ENCODE measurements at regions not wholly inside any gene's neighbourhood (a gene's known extent, or its start where the extent isn't known, plus 50 kb on each side); places are given as distances from the start of the nearest gene placed in this dataset.

DNA sequence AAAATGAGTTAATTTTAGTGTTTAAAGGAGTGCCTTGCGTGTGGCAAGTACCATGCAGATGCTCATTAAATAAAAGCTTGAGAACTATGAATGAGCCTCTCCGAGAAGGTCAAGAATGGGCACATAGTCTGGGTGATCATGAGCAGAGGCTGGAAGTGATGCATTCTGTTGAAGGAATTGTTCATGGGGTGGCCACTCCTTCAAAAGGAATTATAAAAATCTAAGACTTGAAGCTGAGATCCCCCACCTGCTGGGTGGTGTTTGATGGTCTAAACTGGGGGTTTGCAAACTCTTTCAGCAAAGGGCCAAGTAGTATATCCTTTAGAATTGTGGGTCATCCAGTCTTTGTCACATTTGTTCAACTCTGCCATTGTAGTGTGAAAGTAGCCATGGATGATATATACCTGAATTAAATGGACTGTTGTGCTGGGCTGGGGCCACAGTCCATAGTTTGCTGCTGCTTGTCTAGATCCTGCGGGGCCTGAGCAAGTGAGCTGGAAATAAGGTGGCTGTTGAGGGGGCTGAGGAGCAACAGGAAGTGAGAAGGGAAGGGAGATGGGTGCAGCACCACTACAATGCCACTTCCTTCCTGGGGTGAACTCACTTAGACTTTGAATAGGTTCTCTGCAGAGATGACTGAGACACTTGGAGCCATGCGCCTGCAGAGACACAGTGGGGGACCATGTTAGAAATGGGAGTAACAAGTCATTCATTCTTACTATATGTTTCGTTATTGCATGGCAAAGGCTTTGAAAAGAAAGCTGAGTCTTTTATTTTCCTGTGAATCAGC lies 179.0 kb downstream of the SNX19 start:
- Histone ChIP-seq H3K4me3 (no peak overlapping the region), H3K27me3 (no peaks in the 10 kb centered on the region), H3K9me3 (peaks cover 0 to 28% (median 0%) of the 10 kb centered on the region in 3 donors), H3K4me1 (no peaks in the 10 kb centered on the region), H3K36me3 (no peaks in the 10 kb centered on the region), H3K27ac (no peak overlapping the region)
- WGBS, 2 donors (ENCODE audit: low coverage in 1 of 2), result 73 to 84% methylated on average over 4 of the region's 5 CpGs
- ATAC-seq, result no peak
- no peak for TF ChIP-seq EP300 (IDR thresholded peaks at IDR 0.05)
- TF ChIP-seq, protein P1, sequence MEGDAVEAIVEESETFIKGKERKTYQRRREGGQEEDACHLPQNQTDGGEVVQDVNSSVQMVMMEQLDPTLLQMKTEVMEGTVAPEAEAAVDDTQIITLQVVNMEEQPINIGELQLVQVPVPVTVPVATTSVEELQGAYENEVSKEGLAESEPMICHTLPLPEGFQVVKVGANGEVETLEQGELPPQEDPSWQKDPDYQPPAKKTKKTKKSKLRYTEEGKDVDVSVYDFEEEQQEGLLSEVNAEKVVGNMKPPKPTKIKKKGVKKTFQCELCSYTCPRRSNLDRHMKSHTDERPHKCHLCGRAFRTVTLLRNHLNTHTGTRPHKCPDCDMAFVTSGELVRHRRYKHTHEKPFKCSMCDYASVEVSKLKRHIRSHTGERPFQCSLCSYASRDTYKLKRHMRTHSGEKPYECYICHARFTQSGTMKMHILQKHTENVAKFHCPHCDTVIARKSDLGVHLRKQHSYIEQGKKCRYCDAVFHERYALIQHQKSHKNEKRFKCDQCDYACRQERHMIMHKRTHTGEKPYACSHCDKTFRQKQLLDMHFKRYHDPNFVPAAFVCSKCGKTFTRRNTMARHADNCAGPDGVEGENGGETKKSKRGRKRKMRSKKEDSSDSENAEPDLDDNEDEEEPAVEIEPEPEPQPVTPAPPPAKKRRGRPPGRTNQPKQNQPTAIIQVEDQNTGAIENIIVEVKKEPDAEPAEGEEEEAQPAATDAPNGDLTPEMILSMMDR (IDR thresholded peaks at IDR 0.05), result no peak

DNA sequence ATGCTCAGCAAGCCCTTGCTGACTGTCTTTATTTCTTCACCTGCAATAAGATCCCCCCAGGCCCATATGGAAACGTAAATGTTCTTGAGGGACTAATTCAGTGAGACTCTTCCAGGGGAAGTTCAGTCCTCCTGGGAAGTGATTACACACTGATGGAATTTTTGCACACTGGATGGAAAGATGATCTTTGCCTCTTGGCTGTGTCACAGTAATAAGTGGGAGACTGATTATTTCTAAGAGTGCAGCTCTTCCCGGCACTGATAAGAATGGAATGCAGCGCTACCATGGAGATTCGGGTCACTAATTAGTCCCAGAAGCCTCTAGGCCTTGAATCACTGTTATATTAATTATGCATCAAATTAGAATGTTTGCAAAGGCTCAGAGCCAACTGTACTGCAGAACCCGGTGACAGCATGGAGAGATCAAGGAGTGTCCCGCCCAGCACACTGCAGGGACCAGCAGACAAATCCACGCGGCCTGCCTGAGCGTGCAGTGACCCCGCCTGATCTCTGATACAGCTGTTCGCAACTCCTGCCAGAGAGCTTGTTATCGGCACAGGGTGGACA lies 178.3 kb downstream of the SNX19 start:
- no peak for TF ChIP-seq POLR2AphosphoS5 (IDR thresholded peaks at IDR 0.05)
- no peak for TF ChIP-seq POLR2A (IDR thresholded peaks at IDR 0.05)
- TF ChIP-seq, protein P1 (IDR thresholded peaks at IDR 0.05), result no peak
- no peak for TF ChIP-seq EP300 (IDR thresholded peaks at IDR 0.05)
- Histone ChIP-seq H3K4me3 (no peak overlapping the region), H3K4me1 (no peaks in the 10 kb centered on the region), H3K9me3 (peaks cover 0 to 28% (median 0%) of the 10 kb centered on the region in 3 donors), H3K36me3 (no peaks in the 10 kb centered on the region), H3K27me3 (no peaks in the 10 kb centered on the region), H3K27ac (peak overlapping the region in 2 of 4 donors; percentile 6 to 9)
- ATAC-seq, result peak; percentile 55
- WGBS, 2 donors (ENCODE audit: low coverage in 1 of 2), result 15 to 27% methylated on average over 8 to 10 of the region's 12 CpGs

GRCh38 chr11:130738611-130739010 lies 177.7 kb downstream of the SNX19 start:
- Histone ChIP-seq H3K27me3 (no peaks in the 10 kb centered on the region), H3K4me3 (no peak overlapping the region), H3K9me3 (peaks cover 0 to 28% (median 0%) of the 10 kb centered on the region in 3 donors), H3K36me3 (no peaks in the 10 kb centered on the region), H3K4me1 (no peaks in the 10 kb centered on the region), H3K27ac (peak overlapping the region in 1 of 4 donors; percentile 6)
- no peak for ATAC-seq
- 71 to 75% methylated on average over 3 of the region's 3 CpGs for WGBS, 2 donors (ENCODE audit: low coverage in 1 of 2)
- TF ChIP-seq, protein P1 (IDR thresholded peaks at IDR 0.05), result no peak
- TF ChIP-seq EP300 (IDR thresholded peaks at IDR 0.05), result no peak
- TF ChIP-seq POLR2A (IDR thresholded peaks at IDR 0.05), result no peak
- TF ChIP-seq POLR2AphosphoS5 (IDR thresholded peaks at IDR 0.05), result no peak

- 91 to 96% methylated on average over 4 of the region's 4 CpGs for WGBS, 2 donors (ENCODE audit: low coverage in 1 of 2)
- Histone ChIP-seq H3K4me3 (no peak overlapping the region), H3K4me1 (no peaks in the 10 kb centered on the region), H3K9me3 (peaks cover 0 to 17% (median 0%) of the 10 kb centered on the region in 3 donors), H3K27ac (no peak overlapping the region), H3K36me3 (no peaks in the 10 kb centered on the region), H3K27me3 (no peaks in the 10 kb centered on the region)
- no peak for ATAC-seq
- TF ChIP-seq POLR2AphosphoS5 (IDR thresholded peaks at IDR 0.05) (no peak), POLR2A (IDR thresholded peaks at IDR 0.05) (no peak), EP300 (IDR thresholded peaks at IDR 0.05) (no peak)
- TF ChIP-seq, protein P1 (IDR thresholded peaks at IDR 0.05), result no peak
Measured at GRCh38 chr11:130740819-130741218, 175.5 kb downstream of the SNX19 start.

DNA sequence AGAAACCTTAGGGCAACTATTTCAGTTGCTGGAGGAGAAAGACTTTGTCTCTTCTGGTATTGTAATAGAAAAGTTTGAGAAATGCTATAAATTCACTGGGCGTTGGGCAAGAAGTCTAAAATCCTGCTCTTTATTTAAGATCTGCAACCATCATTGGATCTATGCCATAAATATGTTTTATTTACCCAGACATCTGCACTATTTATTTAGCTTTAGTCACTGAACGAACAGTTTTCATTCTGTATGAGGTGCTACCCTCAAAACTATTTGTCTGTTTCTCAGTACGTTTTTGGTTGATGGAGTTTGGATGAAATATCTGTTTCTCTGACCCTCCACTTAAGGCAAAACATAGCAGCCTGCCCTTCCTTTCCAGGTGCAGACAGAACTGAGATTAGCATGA lies 171.5 kb downstream of the SNX19 start:
- H3K36me3 ChIP-seq, result no peaks in the 10 kb centered on the region
- TF ChIP-seq POLR2AphosphoS5 (IDR thresholded peaks at IDR 0.05) (no peak), EP300 (IDR thresholded peaks at IDR 0.05) (no peak), POLR2A (IDR thresholded peaks at IDR 0.05) (no peak)
- TF ChIP-seq, protein P1 (IDR thresholded peaks at IDR 0.05), result no peak
- WGBS, 2 donors (ENCODE audit: low coverage in 1 of 2), result 75 to 76% methylated on average over 3 of the region's 3 CpGs
- H3K4me3 ChIP-seq, result no peak overlapping the region
- H3K4me1 ChIP-seq, result no peaks in the 10 kb centered on the region
- ATAC-seq, result no peak
- H3K27ac ChIP-seq, result no peak overlapping the region
- H3K9me3 ChIP-seq, result peaks cover 0 to 17% (median 0%) of the 10 kb centered on the region in 3 donors
- no peaks in the 10 kb centered on the region for H3K27me3 ChIP-seq
